Prostate gland (tissue), 2 donors: ENCODE measurements at regions not wholly inside any gene's neighbourhood (a gene's known extent, or its start where the extent isn't known, plus 50 kb on each side); places are given as distances from the start of the nearest gene placed in this dataset.

Experiments
- DNase-seq: peaks from one replicate; pipeline ENCODE4 v3.0.0-alpha.2; 2019; ENCODE audit warnings: low spot score
- H3K27ac ChIP-seq, 2 donors: fragments of 200-600 bp; sonication (generic); 2 replicates each; pipeline ENCODE4 v1.5.1; 2017 to 2019
- H3K27me3 ChIP-seq: fragments of 200-600 bp; sonication (generic); replicated peaks from 2 replicates; pipeline ENCODE4 v1.5.1; 2019; ENCODE audit not compliant: insufficient read depth
- H3K36me3 ChIP-seq, 2 donors: fragments of 200-600 bp; sonication (generic); 1 replicate in 1 of 2; 2 replicates in 1 of 2; pipeline versions ENCODE4 v1.5.1 to v1.8.1; 2017 to 2019
- H3K4me1 ChIP-seq: fragments of 200-600 bp; sonication (generic); replicated peaks from 2 replicates; pipeline ENCODE4 v1.5.1; 2019
- H3K4me3 ChIP-seq, 2 donors: fragments of 200-600 bp; sonication (generic); 2 replicates each; pipeline ENCODE4 v1.5.1; 2017 to 2019
- H3K9me3 ChIP-seq: fragments of 200-600 bp; sonication (generic); 2 replicates; pipeline ENCODE4 v1.5.1; 2017
- POLR2A ChIP-seq: fragments of 450-650 bp; IDR thresholded peaks from one replicate; pipeline ENCODE4 v1.6.1; 2016; ENCODE audit warnings: antibody characterized with exemption, mild to moderate bottlenecking
- POLR2AphosphoS5 ChIP-seq: sonication (generic); formaldehyde crosslinking; IDR thresholded peaks from one replicate; pipeline ENCODE4 v1.6.1; 2017; ENCODE audit warnings: antibody characterized with exemption
- WGBS: methylation state at CpG from one replicate; pipeline ENCODE4 v1.1.5; 2018; 5-methylcytosine and 5-hydroxymethylcytosine counted together
- intact Hi-C: fragments of 100-400 bp; cut with DNase I; formaldehyde crosslinking; loops from one replicate; pipeline ENCODE4 v1.14.2; 2022
- TF ChIP-seq, protein P1 (sequence below), 4 experiments: fragments of 200-600 bp in 2 of 4; fragments of 450-650 bp in 2 of 4; sonication (generic) in 2 of 4; IDR thresholded peaks; 1 replicate in 3 of 4; 2 replicates in 1 of 4; pipeline ENCODE4 v1.5.1; 2016 to 2019; ENCODE audit warnings: antibody characterized with exemption in 4 of 4, mild to moderate bottlenecking in 2 of 4, moderate library complexity in 2 of 4

DNA sequence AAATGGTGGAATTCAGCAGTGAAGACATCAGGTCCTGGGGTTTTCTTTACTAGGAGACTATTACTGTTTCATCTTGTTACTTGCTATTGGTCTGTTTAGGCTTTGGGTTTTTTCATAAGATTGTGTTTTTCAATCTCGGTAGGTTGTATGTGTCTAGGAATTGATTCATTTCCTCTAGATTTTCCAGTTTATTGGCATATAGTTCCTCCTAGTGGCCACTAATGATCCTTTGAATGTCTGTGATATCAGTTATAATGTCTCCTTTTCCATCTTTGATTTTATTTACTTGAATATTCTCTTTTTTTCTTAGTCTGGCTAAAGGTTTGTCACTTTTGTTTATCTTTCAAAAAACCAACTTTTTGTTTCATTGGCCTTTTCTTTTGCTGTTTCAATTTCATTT is 233.0 kb downstream of the RWDD3 start:
- DNase-seq, result no peak
- TF ChIP-seq POLR2AphosphoS5, result no peak
- TF ChIP-seq, protein P1, sequence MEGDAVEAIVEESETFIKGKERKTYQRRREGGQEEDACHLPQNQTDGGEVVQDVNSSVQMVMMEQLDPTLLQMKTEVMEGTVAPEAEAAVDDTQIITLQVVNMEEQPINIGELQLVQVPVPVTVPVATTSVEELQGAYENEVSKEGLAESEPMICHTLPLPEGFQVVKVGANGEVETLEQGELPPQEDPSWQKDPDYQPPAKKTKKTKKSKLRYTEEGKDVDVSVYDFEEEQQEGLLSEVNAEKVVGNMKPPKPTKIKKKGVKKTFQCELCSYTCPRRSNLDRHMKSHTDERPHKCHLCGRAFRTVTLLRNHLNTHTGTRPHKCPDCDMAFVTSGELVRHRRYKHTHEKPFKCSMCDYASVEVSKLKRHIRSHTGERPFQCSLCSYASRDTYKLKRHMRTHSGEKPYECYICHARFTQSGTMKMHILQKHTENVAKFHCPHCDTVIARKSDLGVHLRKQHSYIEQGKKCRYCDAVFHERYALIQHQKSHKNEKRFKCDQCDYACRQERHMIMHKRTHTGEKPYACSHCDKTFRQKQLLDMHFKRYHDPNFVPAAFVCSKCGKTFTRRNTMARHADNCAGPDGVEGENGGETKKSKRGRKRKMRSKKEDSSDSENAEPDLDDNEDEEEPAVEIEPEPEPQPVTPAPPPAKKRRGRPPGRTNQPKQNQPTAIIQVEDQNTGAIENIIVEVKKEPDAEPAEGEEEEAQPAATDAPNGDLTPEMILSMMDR (IDR thresholded peaks at IDR 0.05), result peak in 3 of 4 experiments; percentile 26 to 56 (median 37)
- intact Hi-C loops, result no loop called here
- Histone ChIP-seq H3K27ac (no peak overlapping the region), H3K27me3 (no peaks in the 10 kb centered on the region), H3K36me3 (no peaks in the 10 kb centered on the region), H3K4me3 (no peak overlapping the region), H3K4me1 (no peaks in the 10 kb centered on the region), H3K9me3 (no peaks in the 10 kb centered on the region)
- WGBS, result 39% methylated on average over 1 of the region's 1 CpG

DNA sequence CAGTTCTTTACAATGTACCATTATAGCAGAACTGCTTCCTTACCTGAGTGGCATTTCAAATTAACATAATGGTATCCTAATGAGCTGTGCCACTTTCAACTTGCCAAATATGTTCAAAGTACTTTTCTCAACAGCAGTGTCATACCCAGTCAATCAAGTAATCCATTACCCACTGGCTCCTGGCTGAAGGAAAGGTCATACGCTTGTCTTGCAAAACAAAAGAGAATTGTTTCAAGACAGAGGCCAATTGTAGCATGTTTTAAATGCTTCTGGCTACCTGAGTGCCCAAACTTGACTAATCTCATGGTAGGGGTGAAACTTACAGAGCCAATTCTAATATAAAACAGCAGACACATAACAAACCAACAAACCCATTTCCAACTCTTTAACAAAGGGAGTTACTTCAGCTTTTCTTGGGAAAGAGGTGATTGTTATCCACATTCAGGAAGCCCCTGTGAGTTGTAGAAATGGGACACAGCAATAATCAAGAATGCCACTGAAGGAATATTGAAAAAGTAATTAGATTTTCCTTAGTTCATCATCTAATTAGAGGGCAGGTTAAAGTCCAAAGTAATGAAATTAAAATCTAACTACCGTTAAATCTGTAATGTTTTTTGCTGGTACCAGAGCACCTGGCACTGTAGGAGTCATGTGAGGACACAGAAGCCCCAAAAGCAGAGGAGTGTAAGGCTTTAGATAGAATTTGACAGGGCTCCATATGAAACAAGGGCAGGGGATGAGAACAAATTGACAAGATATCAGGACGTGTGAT is 241.9 kb downstream of the RWDD3 start:
- intact Hi-C loops, result no loop called here
- WGBS, result 82% methylated on average over 3 of the region's 3 CpGs

DNA sequence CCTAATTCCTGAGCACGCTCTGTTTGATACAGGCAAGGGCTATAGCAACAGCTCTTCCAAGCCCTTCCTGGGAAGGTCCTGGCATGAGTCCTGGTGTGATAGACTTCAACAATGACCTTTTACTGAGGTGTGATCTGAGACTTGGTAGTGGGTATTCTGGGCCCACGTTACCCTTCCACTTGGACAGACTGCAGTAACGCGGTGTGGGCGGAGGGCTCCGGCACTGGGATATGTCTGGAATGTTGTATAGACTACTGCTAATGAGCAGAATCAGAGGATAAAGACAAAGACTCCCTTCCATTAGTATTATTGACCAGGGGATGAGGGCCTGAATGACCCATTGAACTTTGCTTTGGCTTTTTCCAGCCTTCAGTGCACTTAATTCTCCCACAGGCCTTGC is 262.3 kb downstream of the RWDD3 start:
- Histone ChIP-seq H3K27ac (no peak overlapping the region), H3K36me3 (no peaks in the 10 kb centered on the region), H3K9me3 (no peaks in the 10 kb centered on the region), H3K4me1 (no peaks in the 10 kb centered on the region), H3K27me3 (no peaks in the 10 kb centered on the region), H3K4me3 (no peak overlapping the region)
- TF ChIP-seq, protein P1 (IDR thresholded peaks at IDR 0.05), result no peak
- TF ChIP-seq POLR2AphosphoS5, result no peak
- TF ChIP-seq POLR2A, result no peak
- 94% methylated on average over 6 of the region's 6 CpGs for WGBS
- no peak for DNase-seq
- intact Hi-C loops, result no loop called here

More for the DNA sequence above, 241.9 kb downstream of the RWDD3 start:
- no peaks in the 10 kb centered on the region for H3K36me3 ChIP-seq
- no peaks in the 10 kb centered on the region for H3K4me1 ChIP-seq
- H3K4me3 ChIP-seq, result no peak overlapping the region
- no peak for DNase-seq
- H3K9me3 ChIP-seq, result no peaks in the 10 kb centered on the region
- no peaks in the 10 kb centered on the region for H3K27me3 ChIP-seq
- TF ChIP-seq, protein P1 (IDR thresholded peaks at IDR 0.05), result no peak
- TF ChIP-seq POLR2AphosphoS5 (no peak), POLR2A (no peak)
- H3K27ac ChIP-seq, result no peak overlapping the region

DNA sequence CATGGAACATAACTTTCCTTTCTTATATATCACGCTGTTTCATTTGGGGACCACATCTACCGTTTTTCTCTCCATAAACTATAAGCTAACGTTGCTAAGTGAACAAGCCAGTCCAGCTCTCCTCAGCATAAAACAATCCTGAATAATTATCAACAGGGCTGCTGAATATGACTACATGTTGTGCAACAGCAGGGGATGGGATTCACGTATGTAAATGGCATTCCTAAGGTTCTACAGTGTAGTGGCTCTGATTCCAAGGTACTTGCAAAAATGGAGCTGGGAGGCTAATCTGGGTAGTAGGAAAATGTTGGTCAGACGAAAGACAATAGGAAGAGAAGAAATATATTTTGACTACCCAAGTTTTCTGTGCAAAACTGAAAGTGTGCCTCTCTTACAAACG is 262.8 kb downstream of the RWDD3 start:
- H3K27me3 ChIP-seq, result no peaks in the 10 kb centered on the region
- intact Hi-C loops, result no loop called here
- TF ChIP-seq POLR2A (no peak), POLR2AphosphoS5 (no peak)
- TF ChIP-seq, protein P1 (IDR thresholded peaks at IDR 0.05), result no peak
- no peaks in the 10 kb centered on the region for H3K36me3 ChIP-seq
- H3K9me3 ChIP-seq, result no peaks in the 10 kb centered on the region
- H3K4me1 ChIP-seq, result no peaks in the 10 kb centered on the region
- no peak overlapping the region for H3K27ac ChIP-seq
- no peak overlapping the region for H3K4me3 ChIP-seq
- no peak for DNase-seq
- 88% methylated on average over 6 of the region's 6 CpGs for WGBS

DNA sequence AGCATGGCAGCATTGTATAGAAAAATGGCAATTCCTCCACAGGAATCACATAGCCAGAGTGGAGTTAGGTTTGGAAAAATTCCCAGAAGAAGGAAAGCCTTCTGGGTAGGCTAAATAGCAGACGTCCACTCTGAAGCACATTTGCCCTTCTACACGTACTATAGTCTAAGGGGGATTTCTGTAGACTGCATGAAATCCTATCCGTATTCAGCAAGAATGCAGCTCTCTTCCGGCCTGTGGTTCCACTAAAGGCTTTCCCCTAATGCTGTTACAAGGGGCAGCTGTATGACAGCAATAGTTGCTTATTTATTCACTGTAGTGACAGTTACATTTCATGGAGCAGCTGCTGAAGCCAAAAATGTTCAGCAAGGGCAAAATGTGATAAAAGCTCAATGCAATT is 263.6 kb downstream of the RWDD3 start:
- WGBS, result 87% methylated on average over 4 of the region's 4 CpGs
- no peaks in the 10 kb centered on the region for H3K27me3 ChIP-seq
- H3K9me3 ChIP-seq, result no peaks in the 10 kb centered on the region
- no peaks in the 10 kb centered on the region for H3K4me1 ChIP-seq
- no peak for TF ChIP-seq POLR2AphosphoS5
- no peak for TF ChIP-seq POLR2A
- TF ChIP-seq, protein P1 (IDR thresholded peaks at IDR 0.05), result no peak
- no peak for DNase-seq
- intact Hi-C loops, result no loop called here
- no peak overlapping the region for H3K27ac ChIP-seq
- H3K36me3 ChIP-seq, result no peaks in the 10 kb centered on the region
- no peak overlapping the region for H3K4me3 ChIP-seq
